ENCODE measurements at regions not wholly inside any gene's neighbourhood (a gene's known extent, or its start where the extent isn't known, plus 50 kb on each side); places are given as distances from the start of the nearest gene placed in this dataset.

DNA sequence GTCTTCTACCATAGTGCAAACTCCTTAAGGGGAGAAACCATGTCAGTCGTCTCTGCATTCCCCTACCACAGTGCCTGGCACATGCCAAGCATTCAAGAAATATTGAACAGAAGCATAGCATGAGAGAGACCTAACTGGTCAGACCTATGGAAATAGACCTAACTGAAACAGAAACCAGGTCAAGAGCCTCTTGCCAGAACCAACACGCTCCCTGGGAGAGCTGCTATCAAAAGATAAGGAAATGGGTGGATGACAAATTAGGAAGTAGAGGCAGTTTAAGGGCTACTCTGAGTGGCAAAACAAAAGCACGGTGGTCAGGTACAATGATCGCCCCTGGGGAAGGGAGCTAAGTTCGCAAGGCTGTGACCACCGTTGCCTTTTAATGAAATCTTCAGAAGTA lies 66.0 kb upstream of the SMIM15 start:
- intact Hi-C loops (cut with micrococcal nuclease; ENCODE audit: unreplicated experiment) = no loop called here
- no TSS peak for BruUV-seq (replicated peaks)
- H4K20me1 ChIP-seq (ENCODE audit: insufficient read depth) = no peaks in the 10 kb centered on the region
- no peaks in the 10 kb centered on the region for H3K9me2 ChIP-seq (ENCODE audit: insufficient read depth)
- H3K27me3 ChIP-seq (ENCODE audit: insufficient read depth, low read depth) = no peaks in the 10 kb centered on the region
- CTCF ChIA-PET = no interaction called here
- no peaks in the 10 kb centered on the region for H3K79me2 ChIP-seq (ENCODE audit: low read depth)
- no peaks in the 10 kb centered on the region for H3K4me1 ChIP-seq (replicated peaks; ENCODE audit: insufficient read depth)
- no peak overlapping the region for H3K4me2 ChIP-seq
- no peak overlapping the region for H3K4me3 ChIP-seq
- no peaks in the 10 kb centered on the region for H3F3A ChIP-seq (ENCODE audit: insufficient read depth, low read depth)
- no peak overlapping the region for H2AFZ ChIP-seq
- POLR2A ChIA-PET (ENCODE audit: unreplicated experiment) = no interaction called here
- DNase-seq = no peak
- no peaks in the 10 kb centered on the region for H3K9me3 ChIP-seq (ENCODE audit: insufficient read depth, low read depth)
- no peak overlapping the region for H3K27ac ChIP-seq
- TF ChIP-seq EZH2 (IDR thresholded peaks at IDR 0.05; ENCODE audit: low read depth) = no peak
- TF ChIP-seq, protein P1, sequence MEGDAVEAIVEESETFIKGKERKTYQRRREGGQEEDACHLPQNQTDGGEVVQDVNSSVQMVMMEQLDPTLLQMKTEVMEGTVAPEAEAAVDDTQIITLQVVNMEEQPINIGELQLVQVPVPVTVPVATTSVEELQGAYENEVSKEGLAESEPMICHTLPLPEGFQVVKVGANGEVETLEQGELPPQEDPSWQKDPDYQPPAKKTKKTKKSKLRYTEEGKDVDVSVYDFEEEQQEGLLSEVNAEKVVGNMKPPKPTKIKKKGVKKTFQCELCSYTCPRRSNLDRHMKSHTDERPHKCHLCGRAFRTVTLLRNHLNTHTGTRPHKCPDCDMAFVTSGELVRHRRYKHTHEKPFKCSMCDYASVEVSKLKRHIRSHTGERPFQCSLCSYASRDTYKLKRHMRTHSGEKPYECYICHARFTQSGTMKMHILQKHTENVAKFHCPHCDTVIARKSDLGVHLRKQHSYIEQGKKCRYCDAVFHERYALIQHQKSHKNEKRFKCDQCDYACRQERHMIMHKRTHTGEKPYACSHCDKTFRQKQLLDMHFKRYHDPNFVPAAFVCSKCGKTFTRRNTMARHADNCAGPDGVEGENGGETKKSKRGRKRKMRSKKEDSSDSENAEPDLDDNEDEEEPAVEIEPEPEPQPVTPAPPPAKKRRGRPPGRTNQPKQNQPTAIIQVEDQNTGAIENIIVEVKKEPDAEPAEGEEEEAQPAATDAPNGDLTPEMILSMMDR (conservative IDR thresholded peaks at IDR 0.05) = no peak
- no peaks in the 10 kb centered on the region for H3K36me3 ChIP-seq (ENCODE audit: low read depth)

DNA sequence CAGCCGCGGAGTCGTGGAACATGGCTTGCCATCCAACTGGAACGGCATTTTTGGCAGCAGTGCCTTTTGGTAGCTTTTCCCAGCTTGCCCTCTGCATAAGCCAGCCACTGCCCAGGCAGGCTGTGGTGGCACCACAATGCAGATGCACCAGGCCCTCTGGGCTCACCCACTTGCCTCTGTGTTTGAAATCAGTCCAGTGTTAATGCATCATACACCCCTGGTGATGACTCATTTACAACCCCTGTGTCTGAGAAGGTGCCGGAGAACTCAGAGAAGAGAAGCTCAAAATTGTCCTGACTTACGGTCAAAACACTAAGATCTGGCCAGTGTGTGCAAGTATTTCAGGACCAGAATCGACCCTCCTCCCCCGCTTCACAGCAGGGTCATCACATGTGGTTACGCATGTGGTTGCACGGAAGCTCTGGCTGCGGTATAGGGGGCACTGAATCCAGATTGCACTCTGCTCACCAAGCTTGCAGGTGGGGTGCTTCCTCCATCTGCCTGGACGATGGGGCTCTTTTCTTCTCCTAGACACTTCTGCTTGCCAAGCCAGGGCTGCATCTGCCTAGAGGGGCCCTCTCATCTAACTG lies 66.5 kb upstream of the SMIM15 start:
- Histone ChIP-seq H3K27ac (no peak overlapping the region), H3K79me2 (ENCODE audit: low read depth) (no peaks in the 10 kb centered on the region), H3K36me3 (ENCODE audit: low read depth) (no peaks in the 10 kb centered on the region), H3K9me3 (ENCODE audit: insufficient read depth, low read depth) (no peaks in the 10 kb centered on the region), H3K4me1 (replicated peaks; ENCODE audit: insufficient read depth) (no peaks in the 10 kb centered on the region), H4K20me1 (ENCODE audit: insufficient read depth) (no peaks in the 10 kb centered on the region), H2AFZ (no peak overlapping the region), H3K27me3 (ENCODE audit: insufficient read depth, low read depth) (no peaks in the 10 kb centered on the region), H3K4me3 (no peak overlapping the region), H3K4me2 (no peak overlapping the region), H3F3A (ENCODE audit: insufficient read depth, low read depth) (no peaks in the 10 kb centered on the region), H3K9me2 (ENCODE audit: insufficient read depth) (no peaks in the 10 kb centered on the region)
- DNase-seq = peak in 1 of 2 experiments; percentile 3
- intact Hi-C loops (cut with micrococcal nuclease; ENCODE audit: unreplicated experiment) = no loop called here
- ChIA-PET CTCF (no interaction called here), POLR2A (ENCODE audit: unreplicated experiment) (interaction anchor here (0.5 to 0.6 kb wide), 2 partner anchors 9 to 432 kb away, joined by 3 to 22 read pairs; no protein-coding TSS in a partner anchor)
- no peak for TF ChIP-seq EZH2 (IDR thresholded peaks at IDR 0.05; ENCODE audit: low read depth)
- TF ChIP-seq, protein P1 (conservative IDR thresholded peaks at IDR 0.05) = no peak
- no TSS peak for BruUV-seq (replicated peaks)

DNA sequence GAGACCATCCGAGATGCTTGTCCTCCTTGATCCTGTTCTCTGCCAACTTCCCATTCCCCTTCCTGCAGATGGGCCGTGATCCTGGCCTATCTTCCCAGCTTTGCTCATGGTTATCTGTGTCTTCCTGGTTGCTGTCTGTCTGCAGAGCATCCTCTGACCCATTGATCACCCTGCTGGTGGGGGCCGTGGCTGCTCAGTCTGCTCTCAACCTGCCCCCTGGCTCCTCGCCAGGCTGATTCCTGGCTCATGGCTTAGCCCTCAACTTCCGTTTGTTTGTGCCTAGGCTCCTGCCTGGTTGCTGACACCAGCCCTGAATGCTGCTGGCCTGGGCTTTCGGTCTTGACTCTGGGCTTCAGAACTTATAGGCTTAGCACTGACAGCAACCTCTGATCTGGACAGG lies 67.1 kb upstream of the SMIM15 start:
- Histone ChIP-seq H3K36me3 (ENCODE audit: low read depth) (no peaks in the 10 kb centered on the region), H3K27ac (no peak overlapping the region), H3K27me3 (ENCODE audit: insufficient read depth, low read depth) (no peaks in the 10 kb centered on the region), H3K4me1 (replicated peaks; ENCODE audit: insufficient read depth) (no peaks in the 10 kb centered on the region), H2AFZ (no peak overlapping the region), H3K4me2 (no peak overlapping the region), H4K20me1 (ENCODE audit: insufficient read depth) (no peaks in the 10 kb centered on the region), H3K79me2 (ENCODE audit: low read depth) (no peaks in the 10 kb centered on the region), H3K4me3 (no peak overlapping the region), H3K9me3 (ENCODE audit: insufficient read depth, low read depth) (no peaks in the 10 kb centered on the region), H3F3A (ENCODE audit: insufficient read depth, low read depth) (no peaks in the 10 kb centered on the region), H3K9me2 (ENCODE audit: insufficient read depth) (no peaks in the 10 kb centered on the region)
- ChIA-PET CTCF (no interaction called here), POLR2A (ENCODE audit: unreplicated experiment) (no interaction called here)
- BruUV-seq (replicated peaks) = no TSS peak
- TF ChIP-seq, protein P1 (conservative IDR thresholded peaks at IDR 0.05) = no peak
- TF ChIP-seq EZH2 (IDR thresholded peaks at IDR 0.05; ENCODE audit: low read depth) = no peak
- intact Hi-C loops (cut with micrococcal nuclease; ENCODE audit: unreplicated experiment) = no loop called here
- no peak for DNase-seq
